ENCODE measurements at regions not wholly inside any gene's neighbourhood (a gene's known extent, or its start where the extent isn't known, plus 50 kb on each side); places are given as distances from the start of the nearest gene placed in this dataset.

DNA sequence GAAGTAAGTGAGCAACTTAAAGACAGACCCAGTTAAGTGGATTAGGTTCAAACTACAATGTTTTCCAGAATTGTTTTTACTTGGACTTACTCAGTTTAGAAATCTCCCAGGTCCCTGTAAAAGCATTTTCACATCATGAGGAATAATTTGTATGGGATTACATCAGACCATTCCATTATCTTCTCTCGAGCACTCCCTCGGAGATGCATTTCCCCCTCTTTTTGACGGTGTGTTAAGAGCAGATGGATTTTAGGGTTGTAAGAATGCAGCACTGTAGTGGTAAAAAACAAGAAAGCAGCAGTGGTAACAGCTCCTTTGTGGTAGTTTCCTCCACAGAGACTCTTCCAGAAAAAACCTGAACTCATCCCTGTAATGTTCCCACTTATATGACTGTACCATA is 488.4 kb downstream of the BCAT1 start:
- no peak for DNase-seq (ENCODE audit: low spot score)
- H3K9me2 ChIP-seq (replicated peaks; ENCODE audit: insufficient read depth) = no peaks in the 10 kb centered on the region
- no peaks in the 10 kb centered on the region for H3K4me1 ChIP-seq (ENCODE audit: insufficient read depth)
- H3K4me3 ChIP-seq = no peak overlapping the region
- no peaks in the 10 kb centered on the region for H3K36me3 ChIP-seq (replicated peaks; ENCODE audit: insufficient read depth, low read depth)
- H3K4me2 ChIP-seq = no peak overlapping the region
- no peaks in the 10 kb centered on the region for H3K9me3 ChIP-seq (ENCODE audit: low read depth)
- peaks cover 2% of the 10 kb centered on the region for H3K79me2 ChIP-seq
- H3K27me3 ChIP-seq = no peaks in the 10 kb centered on the region
- no peak for TF ChIP-seq EZH2 (IDR thresholded peaks at IDR 0.05; ENCODE audit: borderline replicate concordance)
- TF ChIP-seq, protein P1, sequence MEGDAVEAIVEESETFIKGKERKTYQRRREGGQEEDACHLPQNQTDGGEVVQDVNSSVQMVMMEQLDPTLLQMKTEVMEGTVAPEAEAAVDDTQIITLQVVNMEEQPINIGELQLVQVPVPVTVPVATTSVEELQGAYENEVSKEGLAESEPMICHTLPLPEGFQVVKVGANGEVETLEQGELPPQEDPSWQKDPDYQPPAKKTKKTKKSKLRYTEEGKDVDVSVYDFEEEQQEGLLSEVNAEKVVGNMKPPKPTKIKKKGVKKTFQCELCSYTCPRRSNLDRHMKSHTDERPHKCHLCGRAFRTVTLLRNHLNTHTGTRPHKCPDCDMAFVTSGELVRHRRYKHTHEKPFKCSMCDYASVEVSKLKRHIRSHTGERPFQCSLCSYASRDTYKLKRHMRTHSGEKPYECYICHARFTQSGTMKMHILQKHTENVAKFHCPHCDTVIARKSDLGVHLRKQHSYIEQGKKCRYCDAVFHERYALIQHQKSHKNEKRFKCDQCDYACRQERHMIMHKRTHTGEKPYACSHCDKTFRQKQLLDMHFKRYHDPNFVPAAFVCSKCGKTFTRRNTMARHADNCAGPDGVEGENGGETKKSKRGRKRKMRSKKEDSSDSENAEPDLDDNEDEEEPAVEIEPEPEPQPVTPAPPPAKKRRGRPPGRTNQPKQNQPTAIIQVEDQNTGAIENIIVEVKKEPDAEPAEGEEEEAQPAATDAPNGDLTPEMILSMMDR (IDR thresholded peaks at IDR 0.05; ENCODE audit: poor library complexity) = no peak
- no peak for TF ChIP-seq EZH2phosphoT487 (IDR thresholded peaks at IDR 0.05; ENCODE audit: low read depth, severe bottlenecking, unreplicated experiment)
- H4K20me1 ChIP-seq (ENCODE audit: insufficient read depth, poor library complexity, severe bottlenecking) = no peaks in the 10 kb centered on the region
- H3K27ac ChIP-seq = no peak overlapping the region
- H2AFZ ChIP-seq = no peak overlapping the region
- WGBS (ENCODE audit: low lambda C conversion rate, missing lambda C conversion rate) = 67% methylated on average over 3 of the region's 3 CpGs

DNA sequence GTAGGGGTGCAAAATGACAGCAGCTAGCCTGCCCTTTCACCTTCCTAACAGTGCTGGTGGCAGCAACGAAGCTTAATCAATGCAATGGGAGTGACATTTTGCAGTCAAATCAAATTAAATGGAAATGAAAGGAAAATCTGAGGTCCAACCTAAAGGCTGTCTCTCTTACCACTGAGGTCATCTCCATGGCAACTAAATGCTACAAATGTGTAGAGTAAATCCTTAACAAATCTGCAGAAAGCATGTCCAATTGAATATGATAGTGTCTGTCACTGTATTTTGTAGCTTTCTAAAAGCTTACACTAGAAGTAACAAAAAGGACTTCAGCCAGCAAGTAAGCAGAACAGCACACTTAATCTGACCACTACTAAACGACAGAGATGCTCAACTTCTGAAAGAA is 488.8 kb downstream of the BCAT1 start:
- no peak overlapping the region for H2AFZ ChIP-seq
- no peaks in the 10 kb centered on the region for H3K36me3 ChIP-seq (replicated peaks; ENCODE audit: insufficient read depth, low read depth)
- peaks cover 2% of the 10 kb centered on the region for H3K79me2 ChIP-seq
- H3K4me3 ChIP-seq = no peak overlapping the region
- no peak overlapping the region for H3K4me2 ChIP-seq
- H3K27ac ChIP-seq = no peak overlapping the region
- H3K27me3 ChIP-seq = no peaks in the 10 kb centered on the region
- H3K9me2 ChIP-seq (replicated peaks; ENCODE audit: insufficient read depth) = no peaks in the 10 kb centered on the region
- TF ChIP-seq EZH2 (IDR thresholded peaks at IDR 0.05; ENCODE audit: borderline replicate concordance) = no peak
- TF ChIP-seq, protein P1 (IDR thresholded peaks at IDR 0.05; ENCODE audit: poor library complexity) = no peak
- no peak for TF ChIP-seq EZH2phosphoT487 (IDR thresholded peaks at IDR 0.05; ENCODE audit: low read depth, severe bottlenecking, unreplicated experiment)
- H4K20me1 ChIP-seq (ENCODE audit: insufficient read depth, poor library complexity, severe bottlenecking) = no peaks in the 10 kb centered on the region
- H3K9me3 ChIP-seq (ENCODE audit: low read depth) = no peaks in the 10 kb centered on the region
- H3K4me1 ChIP-seq (ENCODE audit: insufficient read depth) = no peaks in the 10 kb centered on the region
- no peak for DNase-seq (ENCODE audit: low spot score)
- 71% methylated on average over 2 of the region's 2 CpGs for WGBS (ENCODE audit: low lambda C conversion rate, missing lambda C conversion rate)

- TF ChIP-seq EZH2phosphoT487 (IDR thresholded peaks at IDR 0.05; ENCODE audit: low read depth, severe bottlenecking, unreplicated experiment) (no peak), EZH2 (IDR thresholded peaks at IDR 0.05; ENCODE audit: borderline replicate concordance) (no peak)
- TF ChIP-seq, protein P1 (IDR thresholded peaks at IDR 0.05; ENCODE audit: poor library complexity) = no peak
- H3K27me3 ChIP-seq = no peaks in the 10 kb centered on the region
- no peaks in the 10 kb centered on the region for H3K36me3 ChIP-seq (replicated peaks; ENCODE audit: insufficient read depth, low read depth)
- H3K4me2 ChIP-seq = no peak overlapping the region
- no peaks in the 10 kb centered on the region for H3K4me1 ChIP-seq (ENCODE audit: insufficient read depth)
- no peaks in the 10 kb centered on the region for H3K79me2 ChIP-seq
- H3K9me2 ChIP-seq (replicated peaks; ENCODE audit: insufficient read depth) = no peaks in the 10 kb centered on the region
- WGBS (ENCODE audit: low lambda C conversion rate, missing lambda C conversion rate) = 83% methylated on average over 5 of the region's 5 CpGs
- H3K9me3 ChIP-seq (ENCODE audit: low read depth) = no peaks in the 10 kb centered on the region
- no peak for DNase-seq (ENCODE audit: low spot score)
- no peak overlapping the region for H3K27ac ChIP-seq
- H2AFZ ChIP-seq = no peak overlapping the region
- H3K4me3 ChIP-seq = no peak overlapping the region
- H4K20me1 ChIP-seq (ENCODE audit: insufficient read depth, poor library complexity, severe bottlenecking) = no peaks in the 10 kb centered on the region
Measured at GRCh38 chr12:24455811-24456210, 493.1 kb downstream of the BCAT1 start.

- Histone ChIP-seq H3K27ac (no peak overlapping the region), H3K27me3 (no peaks in the 10 kb centered on the region), H3K36me3 (replicated peaks; ENCODE audit: insufficient read depth, low read depth) (no peaks in the 10 kb centered on the region), H3K4me3 (no peak overlapping the region), H3K79me2 (no peaks in the 10 kb centered on the region), H3K9me3 (ENCODE audit: low read depth) (no peaks in the 10 kb centered on the region), H2AFZ (no peak overlapping the region), H3K4me1 (ENCODE audit: insufficient read depth) (no peaks in the 10 kb centered on the region), H3K4me2 (no peak overlapping the region), H4K20me1 (ENCODE audit: insufficient read depth, poor library complexity, severe bottlenecking) (no peaks in the 10 kb centered on the region), H3K9me2 (replicated peaks; ENCODE audit: insufficient read depth) (no peaks in the 10 kb centered on the region)
- DNase-seq (ENCODE audit: low spot score) = no peak
- WGBS (ENCODE audit: low lambda C conversion rate, missing lambda C conversion rate) = 99% methylated on average over 7 of the region's 7 CpGs
- TF ChIP-seq EZH2 (IDR thresholded peaks at IDR 0.05; ENCODE audit: borderline replicate concordance) = no peak
- TF ChIP-seq EZH2phosphoT487 (IDR thresholded peaks at IDR 0.05; ENCODE audit: low read depth, severe bottlenecking, unreplicated experiment) = no peak
- TF ChIP-seq, protein P1 (IDR thresholded peaks at IDR 0.05; ENCODE audit: poor library complexity) = no peak
Measured at GRCh38 chr12:24447678-24448077, 498.2 kb upstream of the SOX5 start.
